ENCODE measurements at regions not wholly inside any gene's neighbourhood (a gene's known extent, or its start where the extent isn't known, plus 50 kb on each side); places are given as distances from the start of the nearest gene placed in this dataset.

- ATAC-seq (no peak), DNase-seq (no peak)
- H3K27me3 Mint-ChIP-seq: no peaks in the 10 kb centered on the region
- H3K27ac Mint-ChIP-seq: no peak overlapping the region
- no peak overlapping the region for H3K4me3 Mint-ChIP-seq
- no peaks in the 10 kb centered on the region for H3K36me3 Mint-ChIP-seq (ENCODE audit: low read depth)
- peaks cover 29% of the 10 kb centered on the region for H3K4me1 Mint-ChIP-seq
- no peaks in the 10 kb centered on the region for H3K9me3 Mint-ChIP-seq
These were observed 243.7 kb downstream of the FOXO1 start for GRCh38 chr13:40422588-40423235.

GRCh38 chr13:40428354-40428753 lies 238.1 kb downstream of the FOXO1 start:
- no peak overlapping the region for H3K27ac Mint-ChIP-seq
- ATAC-seq: peak; percentile 17
- H3K4me3 Mint-ChIP-seq: no peak overlapping the region
- H3K9me3 Mint-ChIP-seq: no peaks in the 10 kb centered on the region
- H3K4me1 Mint-ChIP-seq: peaks cover 36% of the 10 kb centered on the region
- H3K36me3 Mint-ChIP-seq (ENCODE audit: low read depth): no peaks in the 10 kb centered on the region
- DNase-seq: no peak
- H3K27me3 Mint-ChIP-seq: no peaks in the 10 kb centered on the region

GRCh38 chr13:40429706-40430545 lies 236.5 kb downstream of the FOXO1 start:
- DNase-seq (no peak), ATAC-seq (no peak)
- H3K4me3 Mint-ChIP-seq: no peak overlapping the region
- H3K27ac Mint-ChIP-seq: no peak overlapping the region
- no peaks in the 10 kb centered on the region for H3K27me3 Mint-ChIP-seq
- H3K4me1 Mint-ChIP-seq: peaks cover 52% of the 10 kb centered on the region
- H3K9me3 Mint-ChIP-seq: no peaks in the 10 kb centered on the region
- H3K36me3 Mint-ChIP-seq (ENCODE audit: low read depth): no peaks in the 10 kb centered on the region

- Mint-ChIP-seq H3K4me1 (peaks cover 48% of the 10 kb centered on the region), H3K27ac (peak overlapping the region; percentile 61), H3K27me3 (no peaks in the 10 kb centered on the region), H3K4me3 (no peak overlapping the region), H3K36me3 (ENCODE audit: low read depth) (no peaks in the 10 kb centered on the region), H3K9me3 (no peaks in the 10 kb centered on the region)
- ATAC-seq: peak; percentile 70
- DNase-seq: no peak
These were observed 234.1 kb downstream of the FOXO1 start for GRCh38 chr13:40432018-40432978.

- no peak overlapping the region for H3K27ac Mint-ChIP-seq
- peaks cover 54% of the 10 kb centered on the region for H3K4me1 Mint-ChIP-seq
- H3K27me3 Mint-ChIP-seq: no peaks in the 10 kb centered on the region
- ATAC-seq: no peak
- no peak overlapping the region for H3K4me3 Mint-ChIP-seq
- no peaks in the 10 kb centered on the region for H3K36me3 Mint-ChIP-seq (ENCODE audit: low read depth)
- H3K9me3 Mint-ChIP-seq: no peaks in the 10 kb centered on the region
- DNase-seq: no peak
These were observed 233.4 kb downstream of the FOXO1 start for GRCh38 chr13:40433001-40433400.

GRCh38 chr13:40433577-40433976 lies 232.9 kb downstream of the FOXO1 start:
- Mint-ChIP-seq H3K36me3 (ENCODE audit: low read depth) (no peaks in the 10 kb centered on the region), H3K27me3 (no peaks in the 10 kb centered on the region), H3K4me1 (peaks cover 58% of the 10 kb centered on the region), H3K9me3 (no peaks in the 10 kb centered on the region), H3K4me3 (no peak overlapping the region), H3K27ac (peak overlapping the region; percentile 46)
- ATAC-seq: peak; percentile 35
- DNase-seq: peak; percentile 29

GRCh38 chr13:40434516-40435397 lies 231.7 kb downstream of the FOXO1 start:
- H3K27ac Mint-ChIP-seq: no peak overlapping the region
- H3K36me3 Mint-ChIP-seq (ENCODE audit: low read depth): no peaks in the 10 kb centered on the region
- no peak for DNase-seq
- no peaks in the 10 kb centered on the region for H3K9me3 Mint-ChIP-seq
- H3K4me3 Mint-ChIP-seq: no peak overlapping the region
- H3K4me1 Mint-ChIP-seq: peaks cover 70% of the 10 kb centered on the region
- H3K27me3 Mint-ChIP-seq: no peaks in the 10 kb centered on the region
- ATAC-seq: no peak

GRCh38 chr13:40438022-40438680 lies 228.3 kb downstream of the FOXO1 start:
- H3K36me3 Mint-ChIP-seq (ENCODE audit: low read depth): no peaks in the 10 kb centered on the region
- ATAC-seq (no peak), DNase-seq (no peak)
- H3K4me3 Mint-ChIP-seq: peak overlapping the region; percentile 67
- H3K4me1 Mint-ChIP-seq: peaks cover 50% of the 10 kb centered on the region
- H3K9me3 Mint-ChIP-seq: no peaks in the 10 kb centered on the region
- peak overlapping the region; percentile 86 for H3K27ac Mint-ChIP-seq
- no peaks in the 10 kb centered on the region for H3K27me3 Mint-ChIP-seq

- Mint-ChIP-seq H3K36me3 (ENCODE audit: low read depth) (no peaks in the 10 kb centered on the region), H3K27ac (peak overlapping the region; percentile 86), H3K9me3 (no peaks in the 10 kb centered on the region), H3K27me3 (no peaks in the 10 kb centered on the region), H3K4me3 (peak overlapping the region; percentile 67), H3K4me1 (peaks cover 41% of the 10 kb centered on the region)
- DNase-seq: peak; percentile 21
- ATAC-seq: peak; percentile 95
These were observed 227.2 kb downstream of the FOXO1 start for GRCh38 chr13:40438999-40439797.

GRCh38 chr13:40439928-40440327 lies 226.5 kb downstream of the FOXO1 start:
- DNase-seq: no peak
- Mint-ChIP-seq H3K27ac (peak overlapping the region; percentile 35), H3K4me3 (no peak overlapping the region), H3K27me3 (no peaks in the 10 kb centered on the region), H3K9me3 (no peaks in the 10 kb centered on the region), H3K4me1 (peaks cover 35% of the 10 kb centered on the region), H3K36me3 (ENCODE audit: low read depth) (no peaks in the 10 kb centered on the region)
- ATAC-seq: no peak

- peaks cover 36% of the 10 kb centered on the region for H3K4me1 Mint-ChIP-seq
- H3K27me3 Mint-ChIP-seq: no peaks in the 10 kb centered on the region
- no peaks in the 10 kb centered on the region for H3K36me3 Mint-ChIP-seq (ENCODE audit: low read depth)
- peaks cover under 1% of the 10 kb centered on the region for H3K9me3 Mint-ChIP-seq
- H3K27ac Mint-ChIP-seq: no peak overlapping the region
- ATAC-seq (no peak), DNase-seq (no peak)
- H3K4me3 Mint-ChIP-seq: no peak overlapping the region
These were observed 225.2 kb downstream of the FOXO1 start for GRCh38 chr13:40440990-40441820.

- Mint-ChIP-seq H3K27ac (no peak overlapping the region), H3K36me3 (ENCODE audit: low read depth) (no peaks in the 10 kb centered on the region), H3K4me1 (peaks cover 46% of the 10 kb centered on the region), H3K27me3 (no peaks in the 10 kb centered on the region), H3K9me3 (peaks cover 5% of the 10 kb centered on the region), H3K4me3 (no peak overlapping the region)
- no peak for ATAC-seq
- DNase-seq: no peak
These were observed 224.2 kb downstream of the FOXO1 start for GRCh38 chr13:40442231-40442630.
